GM06990 (cell line): ENCODE measurements at regions not wholly inside any gene's neighbourhood (a gene's known extent, or its start where the extent isn't known, plus 50 kb on each side); places are given as distances from the start of the nearest gene placed in this dataset.

Experiments
- DNase-seq: peaks from one replicate; pipeline ENCODE4 v3.0.0-alpha.2; 2011; ENCODE audit not compliant: insufficient read length; ENCODE audit errors: extremely low read depth
- H3K27me3 ChIP-seq: replicated peaks from 2 replicates; pipeline ENCODE4 v1.6.0; 2011; ENCODE audit warnings: low read length; ENCODE audit not compliant: control insufficient read depth, insufficient read depth
- H3K36me3 ChIP-seq: 2 replicates; pipeline ENCODE4 v1.5.1; 2011; ENCODE audit warnings: low read length; ENCODE audit not compliant: control insufficient read depth, insufficient read depth
- H3K4me3 ChIP-seq: replicated peaks from 2 replicates; pipeline ENCODE4 v1.5.1; 2011; ENCODE audit warnings: low read depth, mild to moderate bottlenecking, control low read depth, low read length
- TF ChIP-seq, protein P1 (sequence below): IDR thresholded peaks from 2 replicates; pipeline ENCODE4 v1.5.1; 2011; ENCODE audit warnings: low read length, control low read depth, mild to moderate bottlenecking, inconsistent platforms; ENCODE audit not compliant: insufficient read depth, poor library complexity, severe bottlenecking

DNA sequence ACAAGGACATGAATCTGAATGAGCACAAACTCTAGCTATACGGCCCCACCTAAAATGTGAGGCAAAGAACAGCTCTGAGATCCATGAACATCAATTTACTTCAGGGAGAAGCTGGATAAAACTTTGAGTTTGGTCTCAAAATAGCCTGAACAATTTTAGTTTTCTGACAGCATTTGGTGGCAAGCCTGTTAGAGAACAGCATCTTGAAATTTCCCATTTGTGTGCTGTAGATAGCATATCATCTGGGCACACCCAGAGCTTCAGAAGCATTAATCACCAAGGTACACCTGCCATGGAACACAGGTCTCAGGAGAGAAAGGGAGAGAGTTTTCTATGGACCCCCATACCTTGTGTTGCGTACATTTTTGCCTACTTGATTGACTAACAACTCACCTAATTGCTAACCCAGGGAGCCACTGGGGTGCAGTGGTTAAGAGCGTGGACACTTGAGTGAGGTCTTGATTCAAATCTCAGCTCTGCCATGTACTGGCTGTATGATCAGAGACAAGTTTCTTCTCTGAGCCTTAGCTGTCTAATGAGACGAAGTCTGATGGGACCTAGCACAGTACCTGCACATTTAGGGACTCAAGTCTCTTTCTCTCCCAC, 264.9 kb downstream of the PIK3R1 start:
- DNase-seq = no peak
- TF ChIP-seq, protein P1, sequence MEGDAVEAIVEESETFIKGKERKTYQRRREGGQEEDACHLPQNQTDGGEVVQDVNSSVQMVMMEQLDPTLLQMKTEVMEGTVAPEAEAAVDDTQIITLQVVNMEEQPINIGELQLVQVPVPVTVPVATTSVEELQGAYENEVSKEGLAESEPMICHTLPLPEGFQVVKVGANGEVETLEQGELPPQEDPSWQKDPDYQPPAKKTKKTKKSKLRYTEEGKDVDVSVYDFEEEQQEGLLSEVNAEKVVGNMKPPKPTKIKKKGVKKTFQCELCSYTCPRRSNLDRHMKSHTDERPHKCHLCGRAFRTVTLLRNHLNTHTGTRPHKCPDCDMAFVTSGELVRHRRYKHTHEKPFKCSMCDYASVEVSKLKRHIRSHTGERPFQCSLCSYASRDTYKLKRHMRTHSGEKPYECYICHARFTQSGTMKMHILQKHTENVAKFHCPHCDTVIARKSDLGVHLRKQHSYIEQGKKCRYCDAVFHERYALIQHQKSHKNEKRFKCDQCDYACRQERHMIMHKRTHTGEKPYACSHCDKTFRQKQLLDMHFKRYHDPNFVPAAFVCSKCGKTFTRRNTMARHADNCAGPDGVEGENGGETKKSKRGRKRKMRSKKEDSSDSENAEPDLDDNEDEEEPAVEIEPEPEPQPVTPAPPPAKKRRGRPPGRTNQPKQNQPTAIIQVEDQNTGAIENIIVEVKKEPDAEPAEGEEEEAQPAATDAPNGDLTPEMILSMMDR = no peak
- H3K27me3 ChIP-seq = no peaks in the 10 kb centered on the region
- no peak overlapping the region for H3K4me3 ChIP-seq
- H3K36me3 ChIP-seq = no peaks in the 10 kb centered on the region

DNA sequence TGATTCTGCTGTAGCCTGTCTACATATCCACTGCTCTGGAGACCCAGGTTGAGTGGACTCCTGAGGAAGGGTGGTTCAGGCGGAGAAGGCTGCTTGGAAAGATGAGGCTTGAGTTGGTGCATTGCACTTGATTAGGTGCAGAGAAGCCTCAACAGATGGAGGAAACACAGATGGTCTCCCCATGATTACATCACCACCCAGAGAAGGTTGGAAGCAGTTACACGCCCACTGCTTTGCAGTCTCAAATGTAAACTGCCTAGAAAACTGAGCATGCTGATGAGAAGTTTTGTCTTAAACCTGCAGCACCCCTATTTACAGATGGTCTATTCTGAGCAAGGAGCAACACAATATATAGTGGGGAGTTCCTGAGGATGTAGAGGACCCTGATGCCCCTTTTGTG, 266.6 kb downstream of the PIK3R1 start:
- H3K36me3 ChIP-seq = no peaks in the 10 kb centered on the region
- TF ChIP-seq, protein P1 = no peak
- no peaks in the 10 kb centered on the region for H3K27me3 ChIP-seq
- no peak overlapping the region for H3K4me3 ChIP-seq
- no peak for DNase-seq

- no peaks in the 10 kb centered on the region for H3K36me3 ChIP-seq
- H3K27me3 ChIP-seq = no peaks in the 10 kb centered on the region
- TF ChIP-seq, protein P1 = no peak
- H3K4me3 ChIP-seq = no peak overlapping the region
- DNase-seq = no peak
Observed at GRCh38 chr5:68484307-68485068, 268.9 kb downstream of the PIK3R1 start.

DNA sequence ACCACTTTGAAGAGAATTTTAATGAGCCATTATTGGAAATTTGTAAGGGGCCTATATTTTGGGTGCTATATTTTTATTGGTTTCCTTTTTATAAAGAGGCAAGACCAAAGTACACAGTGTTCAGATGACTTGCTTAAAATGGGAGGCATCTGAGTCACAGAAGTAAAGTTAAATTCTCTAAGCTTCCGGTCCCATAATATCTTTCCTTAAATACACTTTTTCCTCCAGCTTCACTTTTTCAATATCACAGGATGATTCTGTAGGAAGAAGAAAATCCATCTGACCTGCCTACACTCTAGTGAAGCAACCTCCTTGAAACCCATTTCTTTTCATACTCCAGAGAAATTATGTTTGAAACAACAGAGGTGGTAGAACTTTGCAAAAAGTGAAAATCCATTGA, 274.0 kb downstream of the PIK3R1 start:
- no peaks in the 10 kb centered on the region for H3K27me3 ChIP-seq
- DNase-seq = no peak
- TF ChIP-seq, protein P1 = no peak
- H3K36me3 ChIP-seq = no peaks in the 10 kb centered on the region
- H3K4me3 ChIP-seq = no peak overlapping the region

DNA sequence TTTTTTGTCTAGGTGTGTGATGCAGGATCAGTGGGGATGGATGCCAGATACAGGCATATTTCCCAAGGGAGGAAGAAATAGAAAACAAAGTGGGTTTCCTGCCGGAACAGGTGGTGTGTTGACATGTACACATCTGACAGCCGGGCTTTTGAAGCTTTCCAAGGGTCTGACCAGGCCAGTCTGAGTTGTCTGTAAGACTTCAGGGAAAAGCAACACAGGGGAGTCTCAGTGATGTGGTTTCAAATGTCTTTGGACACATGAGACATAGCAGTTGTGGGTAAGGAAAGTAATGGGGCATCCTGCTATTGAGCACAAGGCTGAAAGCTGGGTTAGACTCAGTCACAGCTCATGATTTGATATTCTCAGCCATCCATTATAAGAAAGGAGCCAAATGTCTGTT, 274.9 kb downstream of the PIK3R1 start:
- Histone ChIP-seq H3K36me3 (no peaks in the 10 kb centered on the region), H3K4me3 (no peak overlapping the region), H3K27me3 (no peaks in the 10 kb centered on the region; the same call in 1 of the 2 replicates)
- DNase-seq = no peak
- TF ChIP-seq, protein P1 = no peak

DNA sequence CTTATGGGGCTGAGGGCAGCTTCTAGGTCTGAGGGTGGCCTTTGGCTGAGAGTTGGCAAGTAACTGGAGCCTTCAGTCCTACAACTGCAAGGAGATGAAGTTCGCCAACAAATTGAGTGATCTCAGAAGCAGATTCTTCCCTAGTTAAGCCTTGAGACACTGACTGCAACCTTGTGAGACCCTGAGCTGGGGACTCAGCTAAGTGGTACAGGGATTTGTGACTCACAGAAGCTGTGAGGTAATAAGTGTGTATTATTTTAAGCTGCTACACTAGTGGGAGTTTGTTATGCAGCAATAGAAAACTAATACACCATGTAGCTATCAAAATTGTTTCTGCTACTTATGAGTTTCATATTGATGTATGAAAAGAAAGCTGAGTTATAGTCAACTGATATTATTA, 279.2 kb downstream of the PIK3R1 start:
- TF ChIP-seq, protein P1 = no peak
- H3K4me3 ChIP-seq = no peak overlapping the region
- no peak for DNase-seq
- no peaks in the 10 kb centered on the region for H3K36me3 ChIP-seq
- H3K27me3 ChIP-seq = no peaks in the 10 kb centered on the region; the same call in 1 of the 2 replicates
